ENCODE measurements at regions not wholly inside any gene's neighbourhood (a gene's known extent, or its start where the extent isn't known, plus 50 kb on each side); places are given as distances from the start of the nearest gene placed in this dataset.

- no peaks in the 10 kb centered on the region for H3K36me3 ChIP-seq
- 74 to 85% methylated on average over 2 of the region's 2 CpGs for WGBS, 2 donors
- DNase-seq, result no peak
- TF ChIP-seq CTCF (IDR thresholded peaks at IDR 0.05), result no peak
- peaks cover 0 to 11% (median 0%) of the 10 kb centered on the region in 11 donors for H3K9me3 ChIP-seq
- intact Hi-C loops (cut with DNase I), result no loop called here
- no peak overlapping the region for H3K4me3 ChIP-seq
- ATAC-seq, result no peak
- H3K4me1 ChIP-seq, result no peaks in the 10 kb centered on the region
- H3K27me3 ChIP-seq, result no peaks in the 10 kb centered on the region
- no peak overlapping the region for H3K27ac ChIP-seq
Observed at GRCh38 chr12:90321369-90321768, 612.7 kb upstream of the ATP2B1 start.

GRCh38 chr12:90311561-90311960 is 602.9 kb upstream of the ATP2B1 start:
- no peak overlapping the region for H3K27ac ChIP-seq
- no peak for TF ChIP-seq CTCF (IDR thresholded peaks at IDR 0.05)
- no peaks in the 10 kb centered on the region for H3K4me1 ChIP-seq
- 92% methylated on average over 4 of the region's 4 CpGs for WGBS, 2 donors
- H3K27me3 ChIP-seq, result no peaks in the 10 kb centered on the region
- intact Hi-C loops (cut with DNase I), result no loop called here
- DNase-seq (no peak), ATAC-seq (no peak)
- no peak overlapping the region for H3K4me3 ChIP-seq
- no peaks in the 10 kb centered on the region for H3K36me3 ChIP-seq
- no peaks in the 10 kb centered on the region for H3K9me3 ChIP-seq

- no peaks in the 10 kb centered on the region for H3K4me1 ChIP-seq
- WGBS, 2 donors, result 68 to 70% methylated on average over 3 of the region's 3 CpGs
- no peak for ATAC-seq
- H3K9me3 ChIP-seq, result no peaks in the 10 kb centered on the region
- H3K36me3 ChIP-seq, result no peaks in the 10 kb centered on the region
- H3K27me3 ChIP-seq, result no peaks in the 10 kb centered on the region
- no peak for DNase-seq
- intact Hi-C loops (cut with DNase I), result no loop called here
- no peak overlapping the region for H3K27ac ChIP-seq
- no peak overlapping the region for H3K4me3 ChIP-seq
- TF ChIP-seq CTCF (IDR thresholded peaks at IDR 0.05), result no peak
Observed at GRCh38 chr12:90305379-90305778, 596.7 kb upstream of the ATP2B1 start.

GRCh38 chr12:90304231-90304630 is 595.6 kb upstream of the ATP2B1 start:
- Histone ChIP-seq H3K27ac (no peak overlapping the region), H3K4me1 (peaks cover 0 to 10% (median 0%) of the 10 kb centered on the region in 9 donors), H3K27me3 (no peaks in the 10 kb centered on the region), H3K4me3 (no peak overlapping the region), H3K9me3 (no peaks in the 10 kb centered on the region), H3K36me3 (no peaks in the 10 kb centered on the region)
- no peak for DNase-seq
- ATAC-seq, result no peak
- no peak for TF ChIP-seq CTCF (IDR thresholded peaks at IDR 0.05)
- 92 to 94% methylated on average over 2 of the region's 2 CpGs for WGBS, 2 donors
- intact Hi-C loops (cut with DNase I), result no loop called here

- intact Hi-C loops (cut with DNase I), result no loop called here
- Histone ChIP-seq H3K4me1 (peaks cover 0 to 12% (median 0%) of the 10 kb centered on the region in 9 donors), H3K27me3 (no peaks in the 10 kb centered on the region), H3K36me3 (no peaks in the 10 kb centered on the region), H3K27ac (no peak overlapping the region), H3K9me3 (no peaks in the 10 kb centered on the region), H3K4me3 (no peak overlapping the region)
- no peak for TF ChIP-seq CTCF (IDR thresholded peaks at IDR 0.05)
- ATAC-seq (no peak), DNase-seq (no peak)
Observed at GRCh38 chr12:90303771-90304170, 595.1 kb upstream of the ATP2B1 start.

Measured in heart right ventricle (tissue), 16 donors.